ENCODE measurements at regions not wholly inside any gene's neighbourhood (a gene's known extent, or its start where the extent isn't known, plus 50 kb on each side); places are given as distances from the start of the nearest gene placed in this dataset.

GRCh38 chr9:12230708-12231107, 462.5 kb upstream of the TYRP1 start:
- H3K4me3 ChIP-seq, result no peak overlapping the region
- no peak overlapping the region for H3K27ac ChIP-seq
- no peaks in the 10 kb centered on the region for H3K36me3 ChIP-seq
- no peaks in the 10 kb centered on the region for H3K4me1 ChIP-seq
- H3K27me3 ChIP-seq, result no peaks in the 10 kb centered on the region
- TF ChIP-seq POLR2A (IDR thresholded peaks at IDR 0.05), result no peak
- no peak for TF ChIP-seq POLR2AphosphoS5 (IDR thresholded peaks at IDR 0.05)
- TF ChIP-seq, protein P1, sequence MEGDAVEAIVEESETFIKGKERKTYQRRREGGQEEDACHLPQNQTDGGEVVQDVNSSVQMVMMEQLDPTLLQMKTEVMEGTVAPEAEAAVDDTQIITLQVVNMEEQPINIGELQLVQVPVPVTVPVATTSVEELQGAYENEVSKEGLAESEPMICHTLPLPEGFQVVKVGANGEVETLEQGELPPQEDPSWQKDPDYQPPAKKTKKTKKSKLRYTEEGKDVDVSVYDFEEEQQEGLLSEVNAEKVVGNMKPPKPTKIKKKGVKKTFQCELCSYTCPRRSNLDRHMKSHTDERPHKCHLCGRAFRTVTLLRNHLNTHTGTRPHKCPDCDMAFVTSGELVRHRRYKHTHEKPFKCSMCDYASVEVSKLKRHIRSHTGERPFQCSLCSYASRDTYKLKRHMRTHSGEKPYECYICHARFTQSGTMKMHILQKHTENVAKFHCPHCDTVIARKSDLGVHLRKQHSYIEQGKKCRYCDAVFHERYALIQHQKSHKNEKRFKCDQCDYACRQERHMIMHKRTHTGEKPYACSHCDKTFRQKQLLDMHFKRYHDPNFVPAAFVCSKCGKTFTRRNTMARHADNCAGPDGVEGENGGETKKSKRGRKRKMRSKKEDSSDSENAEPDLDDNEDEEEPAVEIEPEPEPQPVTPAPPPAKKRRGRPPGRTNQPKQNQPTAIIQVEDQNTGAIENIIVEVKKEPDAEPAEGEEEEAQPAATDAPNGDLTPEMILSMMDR (IDR thresholded peaks at IDR 0.05), result no peak
- TF ChIP-seq EP300 (IDR thresholded peaks at IDR 0.05), result no peak
- 53 to 88% methylated on average over 1 of the region's 1 CpG for WGBS, 2 donors (ENCODE audit: low coverage in 1 of 2)
- H3K9me3 ChIP-seq, result peaks cover 0 to 9% (median 0%) of the 10 kb centered on the region in 3 donors
- no peak for ATAC-seq

DNA sequence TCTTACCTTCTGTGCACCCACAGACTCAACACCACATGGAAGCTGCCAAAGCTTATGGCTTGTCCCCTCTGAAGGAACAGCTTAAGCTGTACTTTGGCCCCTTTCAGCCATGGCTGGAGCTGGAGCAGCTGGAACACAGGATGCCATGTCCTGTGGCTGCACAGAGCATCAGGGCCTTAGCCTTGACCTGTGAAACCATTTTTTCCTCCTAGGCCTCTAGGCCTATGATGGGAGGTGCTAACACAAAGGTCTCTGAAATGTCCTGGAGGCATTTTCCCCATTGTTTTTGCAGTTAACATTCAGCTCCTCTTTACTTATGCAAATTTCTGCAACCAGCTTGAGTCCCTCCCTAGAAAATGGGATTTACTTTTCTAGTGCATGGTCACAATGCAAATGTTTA, 461.4 kb upstream of the TYRP1 start:
- TF ChIP-seq, protein P1 (IDR thresholded peaks at IDR 0.05), result no peak
- no peak for TF ChIP-seq EP300 (IDR thresholded peaks at IDR 0.05)
- no peak for TF ChIP-seq POLR2A (IDR thresholded peaks at IDR 0.05)
- TF ChIP-seq POLR2AphosphoS5 (IDR thresholded peaks at IDR 0.05), result no peak
- Histone ChIP-seq H3K4me3 (no peak overlapping the region), H3K4me1 (no peaks in the 10 kb centered on the region), H3K36me3 (no peaks in the 10 kb centered on the region), H3K9me3 (peaks cover 0 to 9% (median 0%) of the 10 kb centered on the region in 3 donors), H3K27ac (no peak overlapping the region), H3K27me3 (no peaks in the 10 kb centered on the region)
- no peak for ATAC-seq

DNA sequence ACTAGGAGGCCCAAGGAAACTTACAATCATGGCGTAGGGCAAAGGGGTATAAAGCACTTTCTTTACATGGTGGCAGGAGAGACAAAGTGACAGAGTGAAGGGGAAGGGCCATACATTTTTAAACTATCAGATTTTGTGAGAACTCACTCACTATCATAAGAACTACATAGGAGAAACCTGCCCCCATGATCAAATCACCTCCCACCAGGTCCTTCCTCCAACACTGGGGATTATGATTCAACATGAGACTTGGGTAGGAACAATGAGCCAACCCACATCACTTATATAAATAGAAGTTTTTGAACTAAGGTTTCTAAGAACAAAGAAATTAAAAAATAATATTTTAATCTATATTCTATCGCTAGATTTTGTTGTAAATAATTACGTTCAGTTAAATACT, 460.3 kb upstream of the TYRP1 start:
- no peaks in the 10 kb centered on the region for H3K36me3 ChIP-seq
- TF ChIP-seq POLR2A (IDR thresholded peaks at IDR 0.05) (no peak), EP300 (IDR thresholded peaks at IDR 0.05) (no peak), POLR2AphosphoS5 (IDR thresholded peaks at IDR 0.05) (no peak)
- TF ChIP-seq, protein P1 (IDR thresholded peaks at IDR 0.05), result no peak
- no peak for ATAC-seq
- peaks cover 0 to 9% (median 0%) of the 10 kb centered on the region in 3 donors for H3K9me3 ChIP-seq
- H3K4me1 ChIP-seq, result no peaks in the 10 kb centered on the region
- H3K27ac ChIP-seq, result no peak overlapping the region
- 74 to 94% methylated on average over 2 to 3 of the region's 3 CpGs for WGBS, 2 donors (ENCODE audit: low coverage in 1 of 2)
- no peak overlapping the region for H3K4me3 ChIP-seq
- H3K27me3 ChIP-seq, result no peaks in the 10 kb centered on the region

DNA sequence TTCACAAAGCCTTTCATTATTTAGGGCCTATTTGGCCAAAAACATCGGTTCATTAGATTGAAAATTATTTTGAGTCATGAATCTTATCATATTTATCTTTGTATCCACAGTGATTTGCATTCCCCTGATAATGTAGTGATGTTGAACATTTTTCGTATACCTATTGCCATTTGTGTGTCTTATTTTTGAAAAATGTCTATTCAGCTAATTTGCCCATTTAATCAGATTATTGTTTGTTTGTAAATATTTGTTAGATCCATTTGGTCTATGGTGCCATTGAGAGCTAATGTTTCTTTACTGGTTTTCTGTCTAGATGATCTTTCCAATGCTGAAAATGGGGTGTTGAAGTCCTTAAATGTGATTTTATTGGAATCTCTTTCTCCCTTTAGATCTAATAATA, 439.2 kb upstream of the TYRP1 start:
- Histone ChIP-seq H3K4me3 (no peak overlapping the region), H3K36me3 (no peaks in the 10 kb centered on the region)

DNA sequence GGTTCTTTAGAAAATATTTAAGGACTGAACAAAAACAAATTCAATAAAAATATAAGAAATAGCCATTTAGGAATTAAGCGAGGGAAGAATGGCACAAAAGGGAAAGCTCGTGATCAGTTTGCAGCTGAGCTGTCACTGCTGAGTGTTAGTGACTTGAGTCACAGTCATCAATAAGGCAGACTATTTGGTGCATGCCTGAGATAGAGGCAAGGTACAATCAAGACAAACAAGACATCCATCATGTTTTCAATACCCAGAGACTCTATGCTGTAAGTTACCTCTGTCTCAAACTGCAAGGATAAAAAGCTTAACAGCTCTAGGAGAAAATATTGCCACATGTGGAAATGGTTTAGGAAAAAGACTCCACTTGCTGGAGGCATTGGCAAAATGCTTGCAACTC, 426.4 kb upstream of the TYRP1 start:
- 50 to 73% methylated on average over 2 of the region's 2 CpGs for WGBS, 2 donors (ENCODE audit: low coverage in 1 of 2)
- no peak for TF ChIP-seq POLR2A (IDR thresholded peaks at IDR 0.05)
- no peak for TF ChIP-seq POLR2AphosphoS5 (IDR thresholded peaks at IDR 0.05)
- TF ChIP-seq, protein P1 (IDR thresholded peaks at IDR 0.05), result no peak
- no peak for TF ChIP-seq EP300 (IDR thresholded peaks at IDR 0.05)

More for the DNA sequence above, 439.2 kb upstream of the TYRP1 start:
- TF ChIP-seq, protein P1 (IDR thresholded peaks at IDR 0.05), result no peak
- no peak for TF ChIP-seq POLR2A (IDR thresholded peaks at IDR 0.05)
- no peak for TF ChIP-seq POLR2AphosphoS5 (IDR thresholded peaks at IDR 0.05)
- H3K27me3 ChIP-seq, result no peaks in the 10 kb centered on the region
- peaks cover 0 to 20% (median 0%) of the 10 kb centered on the region in 3 donors for H3K9me3 ChIP-seq
- H3K27ac ChIP-seq, result no peak overlapping the region
- no peaks in the 10 kb centered on the region for H3K4me1 ChIP-seq
- 48 to 56% methylated on average over 2 of the region's 2 CpGs for WGBS, 2 donors (ENCODE audit: low coverage in 1 of 2)
- no peak for ATAC-seq

More for the DNA sequence above, 426.4 kb upstream of the TYRP1 start:
- H3K36me3 ChIP-seq, result no peaks in the 10 kb centered on the region
- ATAC-seq, result no peak
- H3K27ac ChIP-seq, result no peak overlapping the region
- H3K9me3 ChIP-seq, result no peaks in the 10 kb centered on the region
- H3K4me1 ChIP-seq, result peaks cover 0 to 8% (median 0%) of the 10 kb centered on the region in 3 donors
- no peak overlapping the region for H3K4me3 ChIP-seq
- no peaks in the 10 kb centered on the region for H3K27me3 ChIP-seq

Data from gastroesophageal sphincter (tissue), 4 donors.